A549 (cell line): ENCODE measurements at regions not wholly inside any gene's neighbourhood (a gene's known extent, or its start where the extent isn't known, plus 50 kb on each side); places are given as distances from the start of the nearest gene placed in this dataset.

Experiments
- ATAC-seq, 2 experiments: fragments of 200-7000 bp in 1 of 2; fragments of >200 bp in 1 of 2; cut with Nextera tagmentation in 1 of 2; cut with Tn5 transposase in 1 of 2; 3 replicates each; pipeline versions ENCODE4 v1.8.0 to v1.9.1; 2018 to 2020; ENCODE audit warnings: mild to moderate bottlenecking in 1 of 2, moderate library complexity in 1 of 2
- CTCF ChIA-PET: fragments of 300-600 bp; sonication (Branson Sonifier 250); formaldehyde crosslinking; extraction: SDS; loops from one replicate; lab custom pipeline; 2021; ENCODE audit warnings: antibody characterized with exemption, inconsistent platforms; lab: Yijun Ruan, JAX
- POLR2A ChIA-PET: fragments of 350-600 bp; formaldehyde crosslinking; extraction: SDS; loops from one replicate; lab custom pipeline; 2021; ENCODE audit warnings: antibody characterized with exemption, inconsistent platforms; lab: Yijun Ruan, JAX
- DNase-seq, 2 experiments: peaks; one replicate each; pipeline versions ENCODE4 v3.0.0 to v3.0.0-alpha.2; 2011 to 2016; ENCODE audit warnings: low read depth in 1 of 2, low spot score in 1 of 2
- FAIRE-seq: peaks from 2 replicates; lab custom pipeline; 2011; peaks lifted over from hg19 to GRCh38; lab: Jason Lieb, UNC
- H3K27ac ChIP-seq, 2 experiments: fragments of >200 bp; sonication (Bioruptor Twin); formaldehyde crosslinking; 3 replicates each; pipeline ENCODE4 v1.5.1; 2016 to 2017
- H3K4me1 ChIP-seq: fragments of >200 bp; sonication (Bioruptor Twin); formaldehyde crosslinking; 3 replicates; pipeline ENCODE4 v1.6.1; 2016
- H3K4me2 ChIP-seq: fragments of >200 bp; sonication (Bioruptor Twin); formaldehyde crosslinking; 3 replicates; pipeline ENCODE4 v1.6.1; 2016
- H3K4me3 ChIP-seq: fragments of >200 bp; sonication (Bioruptor Twin); formaldehyde crosslinking; 3 replicates; pipeline ENCODE4 v1.5.1; 2016
- H3K9me3 ChIP-seq: fragments of >200 bp; sonication (Bioruptor Twin); formaldehyde crosslinking; 3 replicates; pipeline ENCODE4 v1.6.1; 2016
- ATOH8 ChIP-seq: fragments of 250-450 bp; sonication (Bioruptor Pico); IDR thresholded peaks from 2 replicates; pipeline ENCODE4 v1.5.0; 2020; ENCODE audit warnings: low read depth, mild to moderate bottlenecking, moderate library complexity
- BCL3 ChIP-seq: fragments of >200 bp; sonication (Bioruptor Twin); formaldehyde crosslinking; IDR thresholded peaks from 3 replicates; pipeline ENCODE4 v1.6.1; 2016
- CEBPB ChIP-seq, 2 experiments: fragments of >200 bp in 1 of 2; sonication (Bioruptor Twin) in 1 of 2; formaldehyde crosslinking in 1 of 2; IDR thresholded peaks; 2 replicates each; pipeline ENCODE4 v1.6.1; 2012 to 2016
- EHF ChIP-seq: fragments of 250-450 bp; sonication (Bioruptor Pico); IDR thresholded peaks from 2 replicates; pipeline ENCODE4 v1.5.0; 2020; ENCODE audit warnings: mild to moderate bottlenecking
- ELK1 ChIP-seq: fragments of 150-350 bp; IDR thresholded peaks from 2 replicates; pipeline ENCODE4 v1.6.1; 2014; ENCODE audit warnings: low read depth, mild to moderate bottlenecking, low read length
- EP300 ChIP-seq, 2 experiments: fragments of >200 bp; sonication (Bioruptor Twin); formaldehyde crosslinking; IDR thresholded peaks; 2 replicates in 1 of 2; 3 replicates in 1 of 2; pipeline ENCODE4 v1.6.1; 2016 to 2017
- ESRRA ChIP-seq: fragments of 150-350 bp; IDR thresholded peaks from 2 replicates; pipeline ENCODE4 v1.6.1; 2014; ENCODE audit warnings: mild to moderate bottlenecking, low read length, borderline replicate concordance
- HES2 ChIP-seq: fragments of >200 bp; sonication (Bioruptor Twin); formaldehyde crosslinking; IDR thresholded peaks from 2 replicates; pipeline ENCODE4 v1.6.1; 2016
- HEYL ChIP-seq: fragments of 250-450 bp; sonication (Bioruptor Pico); IDR thresholded peaks from 2 replicates; pipeline ENCODE4 v1.8.0; 2021; ENCODE audit warnings: mild to moderate bottlenecking, moderate library complexity
- HOXA7 ChIP-seq: fragments of 250-450 bp; sonication (Bioruptor Pico); IDR thresholded peaks from 2 replicates; pipeline ENCODE4 v1.5.0; 2020; ENCODE audit warnings: mild to moderate bottlenecking, moderate library complexity
- HOXB5 ChIP-seq: fragments of 250-450 bp; sonication (Bioruptor Pico); IDR thresholded peaks from 2 replicates; pipeline ENCODE4 v1.5.0; 2020; ENCODE audit warnings: mild to moderate bottlenecking, moderate library complexity
- KDM1A ChIP-seq: fragments of 200-600 bp; sonication (generic); IDR thresholded peaks from 2 replicates; pipeline ENCODE4 v1.6.1; 2016; ENCODE audit warnings: low read depth, mild to moderate bottlenecking
- KDM5A ChIP-seq: fragments of 200-600 bp; sonication (generic); IDR thresholded peaks from 2 replicates; pipeline ENCODE4 v1.6.1; 2016; ENCODE audit warnings: antibody characterized with exemption, mild to moderate bottlenecking
- MAFK ChIP-seq: fragments of 450-650 bp; IDR thresholded peaks from 2 replicates; pipeline ENCODE4 v1.6.1; 2014; ENCODE audit not compliant: partially characterized antibody
- MAX ChIP-seq: IDR thresholded peaks from 2 replicates; pipeline ENCODE4 v1.6.1; 2012
- MYC ChIP-seq: IDR thresholded peaks from 2 replicates; pipeline ENCODE4 v1.6.1; 2012; ENCODE audit warnings: mild to moderate bottlenecking, inconsistent platforms, low read length, improper control_type of control experiment, borderline replicate concordance
- NFE2L2 ChIP-seq: fragments of 150-350 bp; conservative IDR thresholded peaks from 2 replicates; pipeline ENCODE4 v1.6.1; 2014; ENCODE audit warnings: low read length
- NR3C1 ChIP-seq: fragments of >200 bp; sonication (Bioruptor Twin); formaldehyde crosslinking; IDR thresholded peaks from 3 replicates; pipeline ENCODE4 v1.6.1; 2017
- POLR2AphosphoS2 ChIP-seq: conservative IDR thresholded peaks from 2 replicates; pipeline ENCODE4 v1.6.1; 2012; ENCODE audit warnings: low read length, improper control_type of control experiment, inconsistent platforms
- RARB ChIP-seq: fragments of 250-450 bp; sonication (Bioruptor Pico); IDR thresholded peaks from 2 replicates; pipeline ENCODE4 v1.8.0; 2021; ENCODE audit warnings: mild to moderate bottlenecking, moderate library complexity
- RCOR1 ChIP-seq: fragments of 150-350 bp; IDR thresholded peaks from 2 replicates; pipeline ENCODE4 v1.6.1; 2014; ENCODE audit warnings: antibody characterized with exemption, low read length, low read depth
- TP53 ChIP-seq: fragments of 250-450 bp; sonication (Bioruptor Pico); IDR thresholded peaks from 2 replicates; pipeline ENCODE4 v1.5.0; 2021; ENCODE audit warnings: mild to moderate bottlenecking, moderate library complexity
- ZFP36 ChIP-seq: fragments of 450-650 bp; IDR thresholded peaks from 2 replicates; pipeline ENCODE4 v1.6.1; 2014; ENCODE audit warnings: borderline replicate concordance; ENCODE audit not compliant: partially characterized antibody
- ZSCAN20 ChIP-seq: fragments of 250-450 bp; sonication (Bioruptor Pico); IDR thresholded peaks from 2 replicates; pipeline ENCODE4 v1.8.0; 2022; ENCODE audit warnings: mild to moderate bottlenecking, moderate library complexity
- WGBS: methylation state at CpG from one replicate; pipeline ENCODE4 v1.1.6; 2017; ENCODE audit errors: missing lambda C conversion rate; 5-methylcytosine and 5-hydroxymethylcytosine counted together

GRCh38 chr6:132202574-132202973, 198.7 kb downstream of the MOXD1 start:
- TF ChIP-seq HES2 (no peak), HOXA7 (CRISPR knock-in tag) (no peak), RARB (CRISPR knock-in tag) (no peak), MYC (no peak), ELK1 (no peak), EHF (no peak), NR3C1 (no peak), TP53 (CRISPR knock-in tag) (no peak), EP300 (IDR thresholded peaks at IDR 0.05) (no peak), CEBPB (IDR thresholded peaks at IDR 0.05) (no peak), NFE2L2 (no peak), BCL3 (no peak), MAX (no peak), RCOR1 (no peak), MAFK (no peak), ATOH8 (CRISPR knock-in tag) (no peak), KDM1A (no peak), POLR2AphosphoS2 (no peak), KDM5A (no peak), ESRRA (no peak)
- no peak for ATAC-seq
- 78% methylated on average over 4 of the region's 4 CpGs for WGBS
- no peak for FAIRE-seq
- DNase-seq = no peak
- ChIA-PET CTCF (no interaction called here), POLR2A (no interaction called here)
- 0 out of 3 replicates have a peak, but pooled peaks cover 3% of the 10 kb centered on the region for H3K4me1 ChIP-seq
- no peak overlapping the region for H3K27ac ChIP-seq
- H3K4me2 ChIP-seq = no peak overlapping the region
- no peaks in the 10 kb centered on the region for H3K9me3 ChIP-seq
- H3K4me3 ChIP-seq = no peak overlapping the region

GRCh38 chr6:132199343-132199742, 201.9 kb downstream of the MOXD1 start:
- CTCF ChIA-PET = no interaction called here
- Histone ChIP-seq H3K9me3 (no peaks in the 10 kb centered on the region), H3K4me3 (no peak overlapping the region), H3K4me2 (no peak overlapping the region), H3K4me1 (0 out of 3 replicates have a peak, but pooled peaks cover 3% of the 10 kb centered on the region), H3K27ac (no peak overlapping the region)
- DNase-seq = no peak
- no peak for FAIRE-seq
- TF ChIP-seq HOXB5 (no peak), HEYL (CRISPR knock-in tag) (no peak), ZFP36 (no peak), ZSCAN20 (CRISPR knock-in tag) (no peak)
- no peak for ATAC-seq
- 63% methylated on average over 3 of the region's 3 CpGs for WGBS
- POLR2A ChIA-PET = no interaction called here
